ENCODE measurements at regions not wholly inside any gene's neighbourhood (a gene's known extent, or its start where the extent isn't known, plus 50 kb on each side); places are given as distances from the start of the nearest gene placed in this dataset.

DNA sequence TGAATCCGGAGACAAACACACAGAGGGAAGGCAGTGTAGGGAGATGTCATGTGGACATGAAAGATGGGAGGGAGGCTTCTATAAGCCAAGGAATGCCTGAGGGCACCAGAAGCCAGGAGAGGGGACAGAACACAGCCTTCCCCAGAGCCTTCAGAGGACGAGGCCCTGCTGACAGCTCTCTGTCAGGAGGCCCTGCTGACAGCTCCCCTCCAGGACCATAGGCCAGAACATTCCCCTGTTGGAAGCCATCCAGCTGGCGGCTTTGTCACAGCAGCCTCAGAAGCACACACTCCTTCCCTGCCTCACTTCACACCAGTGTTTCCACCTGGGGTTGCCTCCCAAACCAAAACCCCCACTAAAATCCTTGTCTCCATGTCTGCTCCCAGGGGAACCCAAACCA, 171.3 kb upstream of the ID2 start:
- no peak for DNase-seq
- Histone ChIP-seq H3F3A (ENCODE audit: insufficient read depth) (peaks cover 10% of the 10 kb centered on the region; the same call in 1 of the 2 replicates), H3K4me2 (ENCODE audit: unreplicated experiment) (no peak overlapping the region), H3K27ac (no peak overlapping the region), H3K9ac (no peak overlapping the region), H3K4me3 (no peak overlapping the region), H3K36me3 (ENCODE audit: low read depth) (no peaks in the 10 kb centered on the region), H2AFZ (no peak overlapping the region), H3K9me2 (ENCODE audit: insufficient read depth) (no peaks in the 10 kb centered on the region), H3K27me3 (replicated peaks; ENCODE audit: insufficient read depth) (0 out of 2 replicates have a peak, but pooled peaks cover 10% of the 10 kb centered on the region), H3K9me3 (ENCODE audit: low read depth) (no peaks in the 10 kb centered on the region), H3K79me2 (ENCODE audit: insufficient read depth) (no peaks in the 10 kb centered on the region), H3K4me1 (ENCODE audit: insufficient read depth) (peaks cover 10% of the 10 kb centered on the region), H4K20me1 (ENCODE audit: insufficient read depth) (no peaks in the 10 kb centered on the region)
- TF ChIP-seq EZH2phosphoT487 (IDR thresholded peaks at IDR 0.05; ENCODE audit: insufficient read depth, low read depth) (no peak), EZH2 (IDR thresholded peaks at IDR 0.05; ENCODE audit: insufficient read depth, poor library complexity, severe bottlenecking) (no peak)
- 68 to 83% methylated on average over 3 of the region's 3 CpGs for WGBS, 2 experiments (ENCODE audit: low coverage in 1 of 2, low lambda C conversion rate in 2 of 2, missing lambda C conversion rate in 2 of 2)
- in situ Hi-C loops (cut with MboI) = no loop called here

DNA sequence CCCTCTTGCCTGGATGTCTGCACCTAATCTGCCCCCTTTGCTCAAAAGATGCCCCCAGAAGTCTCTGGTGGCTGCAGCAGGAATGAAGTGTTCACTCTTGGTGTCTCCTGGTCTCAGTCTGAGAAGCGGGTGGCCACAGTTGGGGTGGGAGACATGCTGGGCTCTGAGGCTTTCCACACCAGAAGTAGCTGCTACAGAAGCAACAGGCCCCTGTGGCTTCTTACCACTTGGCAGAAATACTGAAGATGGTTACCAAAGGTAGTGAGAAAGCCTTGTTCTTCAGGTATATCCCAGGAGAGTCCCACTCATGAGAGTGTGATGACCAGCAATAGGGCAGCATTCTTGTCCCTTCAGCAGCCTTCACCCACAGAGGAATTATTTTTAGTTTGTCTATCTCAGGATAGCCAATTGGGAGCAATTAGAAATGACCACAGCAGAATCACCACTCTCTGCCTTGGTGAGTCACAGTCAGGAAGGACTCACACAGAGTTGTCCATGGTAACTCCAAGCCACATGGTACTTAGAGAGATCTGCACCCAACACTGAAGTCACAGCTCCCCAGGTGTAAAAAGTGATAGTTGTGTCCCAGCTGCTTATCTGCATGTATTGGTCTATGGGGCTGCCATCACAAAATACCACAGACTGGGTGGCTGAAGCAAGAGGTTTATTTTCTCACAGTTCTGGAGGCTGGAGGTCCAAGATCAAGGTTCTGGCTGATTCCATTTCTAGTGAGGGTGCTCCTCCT, 169.8 kb upstream of the ID2 start:
- no peaks in the 10 kb centered on the region for H3K79me2 ChIP-seq (ENCODE audit: insufficient read depth)

DNA sequence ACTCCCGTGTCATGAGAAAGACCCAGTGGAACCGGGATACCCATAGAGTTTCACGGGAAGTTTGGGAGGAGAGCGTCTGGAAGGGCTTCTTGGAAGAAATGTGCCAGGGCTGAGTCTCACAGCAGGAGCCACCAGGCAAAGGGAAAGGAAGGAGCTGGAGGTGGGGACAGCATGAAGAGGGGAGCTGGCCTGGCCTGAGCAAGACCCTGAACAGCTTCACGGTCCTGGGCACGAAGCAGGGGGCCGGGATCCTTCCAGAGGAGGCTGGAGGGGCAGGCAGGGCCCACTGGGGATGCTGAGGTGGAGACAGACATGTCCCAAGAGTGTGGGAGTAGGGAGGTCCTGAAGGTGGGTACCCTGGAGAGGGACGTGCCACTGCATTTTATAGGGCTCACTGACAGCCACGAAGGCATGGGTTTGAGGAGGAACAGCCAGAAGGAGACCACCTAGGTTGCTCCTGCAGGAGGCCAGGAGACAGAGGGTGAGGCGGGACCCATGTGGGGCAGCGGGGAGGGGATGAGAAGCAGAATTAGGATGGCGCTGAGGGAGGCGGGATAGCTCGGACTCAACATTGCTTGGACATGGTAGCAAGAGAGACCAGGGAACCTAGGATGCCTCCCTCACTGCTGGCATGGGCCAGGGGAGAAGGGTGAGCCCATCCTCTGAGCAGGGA, 168.1 kb upstream of the ID2 start:
- peaks cover 10% of the 10 kb centered on the region for H3K4me1 ChIP-seq (ENCODE audit: insufficient read depth)
- H3K36me3 ChIP-seq (ENCODE audit: low read depth) = no peaks in the 10 kb centered on the region
- no peaks in the 10 kb centered on the region for H3K9me3 ChIP-seq (ENCODE audit: low read depth)
- no peaks in the 10 kb centered on the region for H3K9me2 ChIP-seq (ENCODE audit: insufficient read depth)
- no peak overlapping the region for H3K9ac ChIP-seq
- no peak overlapping the region for H3K4me2 ChIP-seq (ENCODE audit: unreplicated experiment)
- H4K20me1 ChIP-seq (ENCODE audit: insufficient read depth) = no peaks in the 10 kb centered on the region
- WGBS, 2 experiments (ENCODE audit: low coverage in 1 of 2, low lambda C conversion rate in 2 of 2, missing lambda C conversion rate in 2 of 2) = 84 to 87% methylated on average over 11 to 14 of the region's 14 CpGs
- H3K79me2 ChIP-seq (ENCODE audit: insufficient read depth) = no peaks in the 10 kb centered on the region
- no peak for TF ChIP-seq EZH2 (IDR thresholded peaks at IDR 0.05; ENCODE audit: insufficient read depth, poor library complexity, severe bottlenecking)
- TF ChIP-seq EZH2phosphoT487 (IDR thresholded peaks at IDR 0.05; ENCODE audit: insufficient read depth, low read depth) = no peak
- H3K27me3 ChIP-seq (replicated peaks; ENCODE audit: insufficient read depth) = 0 out of 2 replicates have a peak, but pooled peaks cover 10% of the 10 kb centered on the region
- no peak overlapping the region for H3K27ac ChIP-seq
- H3K4me3 ChIP-seq = no peak overlapping the region
- in situ Hi-C loops (cut with MboI) = no loop called here
- no peak overlapping the region for H2AFZ ChIP-seq
- H3F3A ChIP-seq (ENCODE audit: insufficient read depth) = peaks cover 10% of the 10 kb centered on the region; the same call in 1 of the 2 replicates
- no peak for DNase-seq

More for the DNA sequence above, 169.8 kb upstream of the ID2 start:
- in situ Hi-C loops (cut with MboI) = no loop called here
- TF ChIP-seq EZH2 (IDR thresholded peaks at IDR 0.05; ENCODE audit: insufficient read depth, poor library complexity, severe bottlenecking) (no peak), EZH2phosphoT487 (IDR thresholded peaks at IDR 0.05; ENCODE audit: insufficient read depth, low read depth) (no peak)
- Histone ChIP-seq H3K4me3 (no peak overlapping the region), H3K9me3 (ENCODE audit: low read depth) (no peaks in the 10 kb centered on the region), H3K9me2 (ENCODE audit: insufficient read depth) (no peaks in the 10 kb centered on the region), H3K9ac (0 out of 2 replicates have a peak overlapping the region, but pooled peaks have one; percentile 16), H3K4me2 (ENCODE audit: unreplicated experiment) (peak overlapping the region; percentile 25), H3F3A (ENCODE audit: insufficient read depth) (peaks cover 10% of the 10 kb centered on the region; the same call in 1 of the 2 replicates), H3K4me1 (ENCODE audit: insufficient read depth) (peaks cover 10% of the 10 kb centered on the region), H4K20me1 (ENCODE audit: insufficient read depth) (no peaks in the 10 kb centered on the region), H2AFZ (no peak overlapping the region), H3K27me3 (replicated peaks; ENCODE audit: insufficient read depth) (0 out of 2 replicates have a peak, but pooled peaks cover 10% of the 10 kb centered on the region), H3K27ac (0 out of 2 replicates have a peak overlapping the region, but pooled peaks have one; percentile 11), H3K36me3 (ENCODE audit: low read depth) (no peaks in the 10 kb centered on the region)
- DNase-seq = peak; percentile 89
- 63 to 67% methylated on average over 1 of the region's 1 CpG for WGBS, 2 experiments (ENCODE audit: low coverage in 1 of 2, low lambda C conversion rate in 2 of 2, missing lambda C conversion rate in 2 of 2)

DNA sequence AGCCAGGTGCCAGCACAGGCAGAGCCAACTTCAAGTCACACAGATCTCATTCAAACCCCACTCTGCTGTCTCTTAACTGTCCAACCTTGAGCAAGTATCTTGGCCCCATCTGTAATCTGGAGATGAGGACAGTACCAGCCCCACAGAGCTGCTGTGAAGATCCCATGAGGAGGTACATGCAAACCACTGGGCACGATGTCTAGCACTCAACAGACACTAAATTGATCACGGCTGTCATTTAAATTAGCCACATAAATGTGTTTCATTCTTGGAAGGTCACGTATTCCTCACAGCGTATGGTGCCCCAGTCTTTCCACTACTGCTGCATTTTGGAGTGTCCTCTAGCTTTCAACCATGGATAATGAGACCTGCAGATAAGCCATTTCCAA, 167.6 kb upstream of the ID2 start:
- Histone ChIP-seq H3K4me3 (no peak overlapping the region), H3K9ac (no peak overlapping the region), H3K9me2 (ENCODE audit: insufficient read depth) (no peaks in the 10 kb centered on the region), H3K27me3 (replicated peaks; ENCODE audit: insufficient read depth) (0 out of 2 replicates have a peak, but pooled peaks cover 10% of the 10 kb centered on the region), H3F3A (ENCODE audit: insufficient read depth) (peaks cover 10% of the 10 kb centered on the region; the same call in 1 of the 2 replicates), H3K79me2 (ENCODE audit: insufficient read depth) (no peaks in the 10 kb centered on the region), H3K9me3 (ENCODE audit: low read depth) (no peaks in the 10 kb centered on the region), H3K4me1 (ENCODE audit: insufficient read depth) (peaks cover 10% of the 10 kb centered on the region), H3K4me2 (ENCODE audit: unreplicated experiment) (no peak overlapping the region), H3K27ac (no peak overlapping the region), H4K20me1 (ENCODE audit: insufficient read depth) (no peaks in the 10 kb centered on the region), H2AFZ (no peak overlapping the region), H3K36me3 (ENCODE audit: low read depth) (no peaks in the 10 kb centered on the region)
- TF ChIP-seq EZH2 (IDR thresholded peaks at IDR 0.05; ENCODE audit: insufficient read depth, poor library complexity, severe bottlenecking) (no peak), EZH2phosphoT487 (IDR thresholded peaks at IDR 0.05; ENCODE audit: insufficient read depth, low read depth) (no peak)
- no peak for DNase-seq
- WGBS, 2 experiments (ENCODE audit: low coverage in 1 of 2, low lambda C conversion rate in 2 of 2, missing lambda C conversion rate in 2 of 2) = 84 to 88% methylated on average over 4 of the region's 4 CpGs
- in situ Hi-C loops (cut with MboI) = no loop called here

All from GM23248 (cell line).